OCI-LY7 (cell line): ENCODE measurements at regions not wholly inside any gene's neighbourhood (a gene's known extent, or its start where the extent isn't known, plus 50 kb on each side); places are given as distances from the start of the nearest gene placed in this dataset.

Source experiments
- BruUV-seq: library from RNA; stranded (reverse); fragments of 400-500 nt; replicated peaks from 2 replicates; lab custom pipeline; 2021; lab: Mats Ljungman, UMichigan
- CTCF ChIA-PET: fragments of 300-600 bp; sonication (Branson Sonifier 250); formaldehyde crosslinking; loops from one replicate; lab custom pipeline; 2022; ENCODE audit warnings: antibody characterized with exemption; ENCODE audit not compliant: unreplicated experiment; lab: Charles Lee
- POLR2A ChIA-PET: fragments of 300-600 bp; sonication (Branson Sonifier 250); formaldehyde crosslinking; loops from one replicate; lab custom pipeline; 2022; ENCODE audit warnings: antibody characterized with exemption; lab: Charles Lee
- DNase-seq: peaks from one replicate; pipeline ENCODE4 v3.0.0-alpha.2; 2015; ENCODE audit warnings: low spot score
- H2AFZ ChIP-seq: fragments of 200-600 bp; sonication (generic), shearing (Covaris generic); 2 replicates; pipeline ENCODE4 v1.6.1; 2014; ENCODE audit warnings: mild to moderate bottlenecking, antibody characterized with exemption, low read length, moderate library complexity
- H3K27ac ChIP-seq: fragments of 200-600 bp; sonication (generic); 2 replicates; pipeline ENCODE4 v1.5.1; 2014; ENCODE audit warnings: mixed run types, low read depth, mild to moderate bottlenecking, moderate library complexity, low read length, inconsistent platforms; ENCODE audit not compliant: poor library complexity, severe bottlenecking
- H3K36me3 ChIP-seq: fragments of 200-600 bp; sonication (generic); 2 replicates; pipeline ENCODE4 v1.6.1; 2014; ENCODE audit warnings: mild to moderate bottlenecking, antibody characterized with exemption, low read length, moderate library complexity, mixed read lengths; ENCODE audit not compliant: insufficient read depth
- H3K4me1 ChIP-seq: fragments of 200-600 bp; sonication (generic); 2 replicates; pipeline ENCODE4 v1.5.1; 2014; ENCODE audit warnings: mild to moderate bottlenecking, low read length; ENCODE audit not compliant: insufficient read depth, poor library complexity, severe bottlenecking
- H3K4me2 ChIP-seq: fragments of 200-600 bp; sonication (generic); 2 replicates; pipeline ENCODE4 v1.6.1; 2014; ENCODE audit warnings: mild to moderate bottlenecking, low read length
- H3K4me3 ChIP-seq: fragments of 200-600 bp; sonication (generic); 2 replicates; pipeline ENCODE4 v1.5.1; 2014; ENCODE audit warnings: mild to moderate bottlenecking, low read depth, low read length; ENCODE audit not compliant: poor library complexity, severe bottlenecking
- H3K79me2 ChIP-seq: fragments of 200-600 bp; sonication (generic); 2 replicates; pipeline ENCODE4 v1.6.1; 2016; ENCODE audit warnings: low read depth, mild to moderate bottlenecking, low read length, moderate library complexity, mixed read lengths; ENCODE audit not compliant: insufficient read depth
- H3K9me2 ChIP-seq: fragments of 200-600 bp; sonication (generic); 2 replicates; pipeline ENCODE4 v1.6.1; 2016; ENCODE audit warnings: mild to moderate bottlenecking, low read length, mixed read lengths; ENCODE audit not compliant: insufficient read depth
- H3K9me3 ChIP-seq: fragments of 200-600 bp; sonication (generic); 2 replicates; pipeline ENCODE4 v1.6.1; 2014; ENCODE audit warnings: mild to moderate bottlenecking, mixed run types, low read length, mixed read lengths
- H4K20me1 ChIP-seq: fragments of 200-600 bp; sonication (generic); 2 replicates; pipeline ENCODE4 v1.6.1; 2014; ENCODE audit warnings: mild to moderate bottlenecking, antibody characterized with exemption, low read length, moderate library complexity, mixed read lengths; ENCODE audit not compliant: insufficient read depth
- CTCF ChIP-seq: fragments of 200-600 bp; sonication (generic); conservative IDR thresholded peaks from 2 replicates; pipeline ENCODE4 v1.5.1; 2014; ENCODE audit warnings: mild to moderate bottlenecking, antibody characterized with exemption, low read length, moderate library complexity, mixed read lengths
- EZH2phosphoT487 ChIP-seq: fragments of 200-600 bp; sonication (generic); IDR thresholded peaks from 2 replicates; pipeline ENCODE4 v1.6.1; 2018; ENCODE audit warnings: low read depth, borderline replicate concordance, mild to moderate bottlenecking, mixed run types, antibody characterized with exemption, low read length, moderate library complexity, mixed read lengths
- intact Hi-C: fragments of 100-400 bp; cut with micrococcal nuclease; formaldehyde crosslinking; loops from one replicate; pipeline ENCODE4 v1.10.0; 2022; ENCODE audit not compliant: unreplicated experiment

- H3K27ac ChIP-seq = no peak overlapping the region
- no peak overlapping the region for H2AFZ ChIP-seq
- BruUV-seq = no TSS peak
- no peaks in the 10 kb centered on the region for H3K9me2 ChIP-seq
- H4K20me1 ChIP-seq = no peaks in the 10 kb centered on the region
- POLR2A ChIA-PET = interaction anchor here (0.7 kb wide), 1 partner anchor 243 kb away, joined by 3 read pairs; no protein-coding TSS in a partner anchor
- H3K4me2 ChIP-seq = no peak overlapping the region
- H3K4me1 ChIP-seq = no peaks in the 10 kb centered on the region
- CTCF ChIA-PET = no interaction called here
- no peak overlapping the region for H3K4me3 ChIP-seq
- no peaks in the 10 kb centered on the region for H3K79me2 ChIP-seq
- no peak for DNase-seq
- TF ChIP-seq CTCF (no peak), EZH2phosphoT487 (no peak)
- intact Hi-C loops = no loop called here
- H3K36me3 ChIP-seq = no peaks in the 10 kb centered on the region
- no peaks in the 10 kb centered on the region for H3K9me3 ChIP-seq
These were observed 263.1 kb upstream of the CHAC2 start for GRCh38 chr2:53504507-53504906.

DNA sequence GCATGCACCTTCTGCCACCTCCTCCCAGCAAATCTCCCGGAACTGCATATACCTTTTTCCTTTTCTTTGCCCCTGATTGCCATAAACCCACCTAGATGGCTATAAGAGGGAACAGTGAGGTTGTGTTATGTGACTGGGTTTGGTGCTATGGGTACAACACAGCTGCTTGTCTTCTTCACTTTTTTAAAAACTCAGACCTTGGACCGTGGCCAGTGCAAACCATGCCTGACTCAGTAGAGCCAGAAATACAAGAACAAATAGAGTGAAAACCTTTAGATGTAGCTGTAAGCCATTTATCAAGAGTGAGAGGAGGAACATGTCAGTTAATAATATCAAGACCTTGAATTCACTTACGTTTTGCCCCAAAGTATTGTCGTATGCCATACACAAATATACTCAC is 267.4 kb upstream of the CHAC2 start:
- no peak overlapping the region for H3K4me2 ChIP-seq
- no peak overlapping the region for H3K27ac ChIP-seq
- ChIA-PET CTCF (no interaction called here), POLR2A (no interaction called here)
- H3K4me3 ChIP-seq = no peak overlapping the region
- no peak for DNase-seq
- H3K9me3 ChIP-seq = no peaks in the 10 kb centered on the region
- H3K79me2 ChIP-seq = no peaks in the 10 kb centered on the region
- no peaks in the 10 kb centered on the region for H3K36me3 ChIP-seq
- no peak overlapping the region for H2AFZ ChIP-seq
- intact Hi-C loops = no loop called here
- H3K9me2 ChIP-seq = no peaks in the 10 kb centered on the region
- no TSS peak for BruUV-seq
- no peaks in the 10 kb centered on the region for H4K20me1 ChIP-seq
- TF ChIP-seq EZH2phosphoT487 (no peak), CTCF (no peak)
- H3K4me1 ChIP-seq = no peaks in the 10 kb centered on the region

GRCh38 chr2:53498210-53498609 is 269.4 kb upstream of the CHAC2 start:
- intact Hi-C loops = no loop called here
- H3K4me3 ChIP-seq = no peak overlapping the region
- TF ChIP-seq CTCF = no peak

More at GRCh38 chr2:53498210-53498609, 269.4 kb upstream of the CHAC2 start:
- ChIA-PET CTCF (no interaction called here), POLR2A (interaction anchor here (0.6 kb wide), 1 partner anchor 49 kb away, joined by 3 read pairs; no protein-coding TSS in a partner anchor)
- no peak for DNase-seq
- H3K79me2 ChIP-seq = no peaks in the 10 kb centered on the region
- H3K27ac ChIP-seq = no peak overlapping the region
- H3K9me2 ChIP-seq = no peaks in the 10 kb centered on the region
- H2AFZ ChIP-seq = no peak overlapping the region
- no peaks in the 10 kb centered on the region for H3K4me1 ChIP-seq
- no peaks in the 10 kb centered on the region for H3K36me3 ChIP-seq
- no TSS peak for BruUV-seq
- H3K9me3 ChIP-seq = no peaks in the 10 kb centered on the region
- no peak overlapping the region for H3K4me2 ChIP-seq
- no peaks in the 10 kb centered on the region for H4K20me1 ChIP-seq
